ENCODE measurements at regions not wholly inside any gene's neighbourhood (a gene's known extent, or its start where the extent isn't known, plus 50 kb on each side); places are given as distances from the start of the nearest gene placed in this dataset.

- Histone ChIP-seq H3K4me3 (peak overlapping the region; percentile 74), H3K27me3 (no peaks in the 10 kb centered on the region), H3K9ac (peak overlapping the region; percentile 92), H3K4me2 (peak overlapping the region; percentile 98), H3K36me3 (peaks cover 5% of the 10 kb centered on the region; the same call in 1 of the 2 replicates), H3K4me1 (peaks cover 100% of the 10 kb centered on the region), H3K9me3 (no peaks in the 10 kb centered on the region), H3K27ac (peak overlapping the region; percentile 98), H4K20me1 (peaks cover 16% of the 10 kb centered on the region)
- no peak for TF ChIP-seq Cebpa-rat (IDR thresholded peaks at IDR 0.05)
These were observed 122.8 kb upstream of the HS6ST1 start for GRCh38 chr2:128441341-128442052.

DNA sequence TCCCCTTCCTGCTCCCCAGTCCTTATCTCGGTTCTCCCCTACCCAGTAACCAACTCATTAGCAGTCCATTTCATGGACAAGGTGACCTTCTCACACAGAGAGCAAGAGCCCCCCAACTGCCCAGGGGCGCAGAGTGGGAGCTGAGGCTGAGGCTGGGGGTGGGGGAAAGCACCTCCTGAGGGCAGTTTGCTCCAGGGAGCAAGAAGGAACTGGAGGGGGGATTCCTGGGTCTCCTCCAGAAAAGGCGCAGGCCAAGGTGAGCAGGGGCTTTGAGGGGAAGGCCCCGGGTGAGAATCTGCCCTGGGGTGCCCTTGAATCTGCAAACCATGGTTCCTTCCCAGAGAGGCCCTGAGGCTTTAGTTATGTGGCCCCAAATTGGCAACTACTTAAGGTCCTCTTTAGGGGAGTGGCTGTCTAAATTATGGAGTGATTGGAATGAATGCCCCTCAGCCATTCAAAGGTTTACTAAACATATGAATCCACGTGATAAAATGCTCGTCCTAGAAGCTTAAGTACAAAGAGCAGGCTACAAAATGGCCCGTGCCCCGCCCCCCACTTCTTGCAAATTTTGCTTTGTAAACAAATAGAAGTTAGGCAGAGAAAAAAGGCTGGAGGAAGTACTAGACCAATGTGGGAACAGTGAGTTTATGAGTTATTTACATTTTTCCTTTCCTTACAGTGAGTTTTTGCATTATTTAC, 123.5 kb upstream of the HS6ST1 start:
- peak overlapping the region; percentile 92 for H3K9ac ChIP-seq

DNA sequence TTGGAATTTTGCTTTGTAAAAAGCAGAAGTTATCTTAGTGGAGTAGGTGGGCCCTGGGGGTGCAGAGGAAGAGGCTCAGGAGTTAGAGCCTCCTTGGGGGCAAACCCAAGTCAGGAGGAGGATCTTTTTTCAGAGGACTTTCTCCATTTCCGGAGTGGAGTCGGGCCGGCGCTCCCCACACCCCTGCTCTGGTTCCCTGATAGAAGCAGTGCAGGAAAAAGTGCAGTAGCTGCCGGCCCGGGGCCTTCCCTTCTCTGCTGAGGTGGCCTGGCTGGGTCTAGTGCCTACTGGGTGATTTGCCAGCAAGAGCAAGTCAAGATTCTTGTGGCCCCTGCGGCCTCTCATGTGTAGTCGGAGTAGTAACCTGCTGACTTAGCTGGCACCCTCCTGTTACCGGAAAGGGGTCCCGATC, 124.2 kb upstream of the HS6ST1 start:
- H3K9ac ChIP-seq = peak overlapping the region; percentile 92
- H3K36me3 ChIP-seq = peaks cover 14% of the 10 kb centered on the region; the same call in 1 of the 2 replicates
- no peaks in the 10 kb centered on the region for H3K27me3 ChIP-seq
- H3K4me2 ChIP-seq = peak overlapping the region; percentile 98
- TF ChIP-seq Cebpa-rat (IDR thresholded peaks at IDR 0.05) = no peak
- peaks cover 96% of the 10 kb centered on the region for H3K4me1 ChIP-seq
- peaks cover 26% of the 10 kb centered on the region for H4K20me1 ChIP-seq
- peak overlapping the region; percentile 74 for H3K4me3 ChIP-seq
- H3K27ac ChIP-seq = peak overlapping the region; percentile 98
- no peaks in the 10 kb centered on the region for H3K9me3 ChIP-seq

More for the DNA sequence above, 123.5 kb upstream of the HS6ST1 start:
- Histone ChIP-seq H3K27ac (peak overlapping the region; percentile 98), H4K20me1 (peaks cover 23% of the 10 kb centered on the region), H3K4me3 (peak overlapping the region; percentile 74), H3K4me2 (peak overlapping the region; percentile 98), H3K4me1 (peaks cover 100% of the 10 kb centered on the region), H3K9me3 (no peaks in the 10 kb centered on the region), H3K27me3 (no peaks in the 10 kb centered on the region), H3K36me3 (peaks cover 12% of the 10 kb centered on the region; the same call in 1 of the 2 replicates)
- no peak for TF ChIP-seq Cebpa-rat (IDR thresholded peaks at IDR 0.05)

- Histone ChIP-seq H3K27ac (peak overlapping the region; percentile 71), H3K4me1 (peaks cover 93% of the 10 kb centered on the region), H4K20me1 (peaks cover 38% of the 10 kb centered on the region), H3K27me3 (no peaks in the 10 kb centered on the region), H3K9me3 (no peaks in the 10 kb centered on the region), H3K36me3 (peaks cover 26% of the 10 kb centered on the region), H3K9ac (peak overlapping the region; percentile 51), H3K4me3 (peak overlapping the region; percentile 74; the same call in 1 of the 2 replicates), H3K4me2 (peak overlapping the region; percentile 98)
- no peak for TF ChIP-seq Cebpa-rat (IDR thresholded peaks at IDR 0.05)
These were observed 125.6 kb upstream of the HS6ST1 start for GRCh38 chr2:128444121-128444771.

- Histone ChIP-seq H3K4me1 (peaks cover 88% of the 10 kb centered on the region), H3K9me3 (no peaks in the 10 kb centered on the region), H3K4me2 (peak overlapping the region; percentile 98), H3K9ac (peak overlapping the region; percentile 51), H3K27ac (peak overlapping the region; percentile 71), H3K27me3 (no peaks in the 10 kb centered on the region), H3K36me3 (peaks cover 33% of the 10 kb centered on the region), H4K20me1 (peaks cover 45% of the 10 kb centered on the region), H3K4me3 (peak overlapping the region; percentile 74; the same call in 1 of the 2 replicates)
- no peak for TF ChIP-seq Cebpa-rat (IDR thresholded peaks at IDR 0.05)
These were observed 126.3 kb upstream of the HS6ST1 start for GRCh38 chr2:128444816-128445522.

GRCh38 chr2:128445523-128445900, 126.8 kb upstream of the HS6ST1 start:
- Histone ChIP-seq H3K27ac (peak overlapping the region; percentile 24; the same call in 1 of the 2 replicates), H3K4me1 (peaks cover 83% of the 10 kb centered on the region), H3K4me2 (peak overlapping the region; percentile 98)

DNA sequence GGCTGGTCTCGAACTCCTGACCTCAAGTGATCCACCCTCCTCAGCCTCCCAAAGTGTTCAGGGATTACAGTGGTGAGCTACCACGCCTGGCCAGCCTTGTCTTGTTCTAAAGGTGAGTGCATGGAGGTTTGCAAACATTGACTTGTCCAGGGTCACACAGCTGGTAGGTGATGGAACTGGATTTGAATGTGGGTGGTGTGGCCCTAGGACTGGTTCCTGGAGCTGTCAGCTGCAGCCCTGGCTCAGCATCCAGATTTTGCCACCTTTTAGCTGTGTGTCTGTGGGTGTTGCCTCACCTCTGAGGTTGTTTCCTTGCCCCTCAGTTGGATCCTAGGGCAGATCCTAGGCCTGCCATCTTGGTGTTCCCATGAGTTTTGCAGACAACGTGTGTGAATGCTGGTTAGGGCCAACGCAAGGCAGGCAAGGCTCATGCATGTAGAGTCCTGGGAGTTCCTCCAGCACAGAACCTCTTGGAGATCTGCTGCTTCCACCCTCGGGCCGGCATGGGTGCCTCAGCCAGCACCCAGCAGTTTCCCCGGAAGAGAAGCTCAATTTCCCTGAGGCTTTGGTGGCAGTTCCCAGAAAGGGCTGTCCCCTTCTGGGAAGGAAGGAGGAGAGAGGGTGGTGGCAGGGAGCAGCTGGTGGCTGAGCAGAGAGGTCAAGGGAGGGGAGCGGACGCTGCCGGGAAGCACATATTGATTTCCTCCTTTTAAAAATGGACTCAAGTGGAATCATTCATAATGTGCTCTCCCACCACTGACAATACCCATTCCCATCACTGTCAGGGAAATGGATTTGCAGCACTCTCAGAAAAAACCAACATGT, 127.6 kb upstream of the HS6ST1 start:
- Histone ChIP-seq H3K36me3 (peaks cover 46% of the 10 kb centered on the region), H3K9me3 (no peaks in the 10 kb centered on the region), H3K4me2 (peak overlapping the region; percentile 98), H3K9ac (0 out of 2 replicates have a peak overlapping the region, but pooled peaks have one; percentile 24), H3K4me3 (no peak overlapping the region), H3K27ac (peak overlapping the region; percentile 51; the same call in 1 of the 2 replicates), H3K4me1 (peaks cover 75% of the 10 kb centered on the region), H3K27me3 (no peaks in the 10 kb centered on the region), H4K20me1 (peaks cover 58% of the 10 kb centered on the region)
- TF ChIP-seq Cebpa-rat (IDR thresholded peaks at IDR 0.05) = no peak

More at GRCh38 chr2:128445523-128445900, 126.8 kb upstream of the HS6ST1 start:
- H3K27me3 ChIP-seq = no peaks in the 10 kb centered on the region
- no peak for TF ChIP-seq Cebpa-rat (IDR thresholded peaks at IDR 0.05)
- H3K9me3 ChIP-seq = no peaks in the 10 kb centered on the region
- H3K4me3 ChIP-seq = no peak overlapping the region
- 0 out of 2 replicates have a peak overlapping the region, but pooled peaks have one; percentile 1 for H3K9ac ChIP-seq
- peaks cover 51% of the 10 kb centered on the region for H4K20me1 ChIP-seq
- H3K36me3 ChIP-seq = peaks cover 38% of the 10 kb centered on the region

- peaks cover 53% of the 10 kb centered on the region for H3K36me3 ChIP-seq
- 0 out of 2 replicates have a peak overlapping the region, but pooled peaks have one; percentile 24 for H3K9ac ChIP-seq
- peaks cover 2% of the 10 kb centered on the region; the same call in 1 of the 2 replicates for H3K9me3 ChIP-seq
- H3K27me3 ChIP-seq = no peaks in the 10 kb centered on the region
- H3K4me1 ChIP-seq = peaks cover 68% of the 10 kb centered on the region
- H4K20me1 ChIP-seq = peaks cover 66% of the 10 kb centered on the region
- peak overlapping the region; percentile 51; the same call in 1 of the 2 replicates for H3K27ac ChIP-seq
- TF ChIP-seq Cebpa-rat (IDR thresholded peaks at IDR 0.05) = no peak
- H3K4me3 ChIP-seq = no peak overlapping the region
- H3K4me2 ChIP-seq = peak overlapping the region; percentile 98
These were observed 128.3 kb upstream of the HS6ST1 start for GRCh38 chr2:128446874-128447537.

Data from BLaER1 (cell line).